ENCODE measurements at regions not wholly inside any gene's neighbourhood (a gene's known extent, or its start where the extent isn't known, plus 50 kb on each side); places are given as distances from the start of the nearest gene placed in this dataset.
"Not testable (repeated sequence)": the region's sequence is repeated elsewhere in the genome, so short reads cannot be mapped to it uniquely, and the experiment has no call there.

DNA sequence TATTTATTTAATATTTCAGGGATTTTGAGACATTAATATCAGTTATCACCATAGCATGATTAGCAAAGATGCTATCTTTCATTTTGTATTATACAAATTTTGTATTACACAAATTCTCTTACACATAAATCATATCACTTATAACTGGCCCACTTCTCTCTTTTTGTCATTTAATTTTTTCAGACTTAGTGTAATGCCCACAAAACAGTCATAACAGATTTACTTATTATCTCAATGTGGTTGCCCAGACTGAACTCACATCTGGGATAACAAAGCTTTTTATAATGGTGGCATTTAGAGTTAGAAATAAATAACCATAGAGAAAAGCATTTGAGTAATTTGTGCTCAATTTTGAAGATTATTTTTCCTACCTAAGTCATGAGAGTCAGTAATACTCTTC lies 148.3 kb downstream of the TFAP2B start:
- no peak overlapping the region for H3K4me3 ChIP-seq (ENCODE audit: low read depth, low read length)
- TF ChIP-seq, protein P1, sequence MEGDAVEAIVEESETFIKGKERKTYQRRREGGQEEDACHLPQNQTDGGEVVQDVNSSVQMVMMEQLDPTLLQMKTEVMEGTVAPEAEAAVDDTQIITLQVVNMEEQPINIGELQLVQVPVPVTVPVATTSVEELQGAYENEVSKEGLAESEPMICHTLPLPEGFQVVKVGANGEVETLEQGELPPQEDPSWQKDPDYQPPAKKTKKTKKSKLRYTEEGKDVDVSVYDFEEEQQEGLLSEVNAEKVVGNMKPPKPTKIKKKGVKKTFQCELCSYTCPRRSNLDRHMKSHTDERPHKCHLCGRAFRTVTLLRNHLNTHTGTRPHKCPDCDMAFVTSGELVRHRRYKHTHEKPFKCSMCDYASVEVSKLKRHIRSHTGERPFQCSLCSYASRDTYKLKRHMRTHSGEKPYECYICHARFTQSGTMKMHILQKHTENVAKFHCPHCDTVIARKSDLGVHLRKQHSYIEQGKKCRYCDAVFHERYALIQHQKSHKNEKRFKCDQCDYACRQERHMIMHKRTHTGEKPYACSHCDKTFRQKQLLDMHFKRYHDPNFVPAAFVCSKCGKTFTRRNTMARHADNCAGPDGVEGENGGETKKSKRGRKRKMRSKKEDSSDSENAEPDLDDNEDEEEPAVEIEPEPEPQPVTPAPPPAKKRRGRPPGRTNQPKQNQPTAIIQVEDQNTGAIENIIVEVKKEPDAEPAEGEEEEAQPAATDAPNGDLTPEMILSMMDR (IDR thresholded peaks at IDR 0.05; ENCODE audit: control insufficient read depth, extremely low read depth, insufficient read depth), result no peak
- DNase-seq (ENCODE audit: low read depth), result no peak

DNA sequence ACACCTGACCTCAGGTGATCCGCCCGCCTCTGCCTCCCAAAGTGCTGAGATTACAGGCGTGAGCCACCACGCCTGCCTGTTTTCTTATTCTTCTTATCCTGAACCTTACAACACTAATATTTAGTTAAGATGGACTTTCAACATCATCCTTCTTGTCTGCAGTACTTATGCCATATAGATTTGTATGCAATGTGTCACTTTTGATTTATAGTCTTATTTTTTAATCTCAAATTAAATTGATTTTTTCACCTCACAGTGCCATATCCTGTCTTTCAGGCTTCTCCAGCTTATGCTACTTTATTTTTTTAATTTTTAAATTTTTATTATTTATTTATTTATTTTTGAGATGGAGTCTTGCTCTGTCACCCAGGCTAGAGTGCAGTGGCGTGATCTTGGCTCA lies 149.6 kb downstream of the TFAP2B start:
- H3K4me3 ChIP-seq (ENCODE audit: low read depth, low read length); DNase-seq (ENCODE audit: low read depth): not testable (repeated sequence)

DNA sequence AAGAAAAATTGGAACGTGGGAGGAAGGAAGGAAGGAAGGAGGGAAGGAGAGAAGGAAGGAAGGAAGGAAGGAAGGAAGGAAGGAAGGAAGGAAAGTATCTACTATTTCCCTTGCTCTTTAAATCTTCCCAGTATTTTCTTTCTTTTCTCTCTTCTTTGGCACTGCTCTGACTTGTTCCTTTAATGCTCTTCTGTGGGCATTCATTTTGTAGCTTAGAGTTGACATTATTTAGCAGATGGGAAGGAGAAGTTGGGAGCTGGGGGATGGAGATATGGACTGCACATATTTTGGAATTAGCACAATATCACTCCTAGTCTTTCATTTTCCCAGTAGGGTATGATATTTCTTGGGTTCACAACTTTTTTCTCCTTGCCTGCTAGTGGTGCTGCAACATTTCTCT lies 152.2 kb downstream of the TFAP2B start:
- no peak for DNase-seq (ENCODE audit: low read depth)
- TF ChIP-seq, protein P1 (IDR thresholded peaks at IDR 0.05; ENCODE audit: control insufficient read depth, extremely low read depth, insufficient read depth), result no peak
- H3K4me3 ChIP-seq (ENCODE audit: low read depth, low read length), result no peak overlapping the region

DNA sequence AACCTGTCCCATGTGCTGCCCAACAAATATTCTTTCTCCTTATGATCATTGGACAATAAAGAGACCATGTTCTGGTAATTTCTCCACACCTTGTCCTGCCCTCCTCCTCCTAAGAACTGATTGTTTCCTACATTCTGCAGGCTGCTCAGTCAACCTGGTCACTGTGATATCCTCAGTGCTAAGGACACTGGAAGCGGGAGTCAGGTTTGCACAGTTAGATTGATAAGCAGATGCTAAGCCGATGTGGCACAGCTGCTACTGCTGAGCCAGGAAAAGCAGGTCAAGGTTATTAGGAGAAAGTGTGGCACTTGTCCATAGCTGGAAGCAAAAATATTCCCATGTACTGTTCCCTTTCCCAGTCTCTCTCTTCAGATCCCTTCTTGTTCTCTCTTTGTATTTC lies 154.8 kb downstream of the TFAP2B start:
- H3K4me3 ChIP-seq (ENCODE audit: low read depth, low read length), result no peak overlapping the region
- no peak for DNase-seq (ENCODE audit: low read depth)
- TF ChIP-seq, protein P1 (IDR thresholded peaks at IDR 0.05; ENCODE audit: control insufficient read depth, extremely low read depth, insufficient read depth), result no peak

DNA sequence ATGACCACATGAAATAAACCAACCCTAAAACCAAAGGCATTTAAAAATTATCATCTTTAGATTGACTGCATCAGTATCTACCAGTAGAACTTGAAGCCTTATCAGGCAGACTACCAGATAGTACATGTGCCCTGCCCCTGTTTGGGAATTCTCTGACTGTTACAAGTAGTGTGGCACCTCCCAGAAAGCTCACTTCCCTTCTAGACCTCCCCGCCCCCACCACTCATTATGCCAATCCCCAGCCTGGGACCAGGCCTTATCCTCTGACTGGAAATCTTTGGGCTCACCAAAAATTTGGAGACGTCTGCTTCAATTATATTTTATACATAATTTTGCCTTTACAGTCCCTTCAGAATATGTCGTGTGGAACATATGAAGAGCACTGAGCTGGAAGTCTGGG lies 155.6 kb downstream of the TFAP2B start:
- no peak overlapping the region for H3K4me3 ChIP-seq (ENCODE audit: low read depth, low read length)
- DNase-seq (ENCODE audit: low read depth), result no peak
- TF ChIP-seq, protein P1 (IDR thresholded peaks at IDR 0.05; ENCODE audit: control insufficient read depth, extremely low read depth, insufficient read depth), result no peak

DNA sequence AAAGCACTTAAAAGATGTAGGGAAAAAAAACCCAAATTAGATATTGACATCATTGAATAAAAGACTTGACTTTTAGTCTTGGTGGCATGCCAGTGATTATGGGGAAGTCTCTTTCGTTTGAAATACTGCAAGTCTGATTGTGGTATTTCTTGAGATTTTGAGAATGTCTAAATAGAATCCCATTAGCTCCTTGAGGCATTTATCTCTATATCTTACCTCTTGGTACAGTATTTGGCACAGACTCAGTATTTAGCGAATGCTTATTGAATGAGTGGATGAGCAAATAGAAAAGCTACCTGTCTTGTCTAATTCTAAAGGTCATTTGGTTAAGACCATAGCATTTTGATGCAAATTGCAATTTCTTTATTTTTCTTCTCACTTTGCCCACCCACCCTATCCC lies 156.5 kb downstream of the TFAP2B start:
- H3K4me3 ChIP-seq (ENCODE audit: low read depth, low read length), result no peak overlapping the region
- TF ChIP-seq, protein P1 (IDR thresholded peaks at IDR 0.05; ENCODE audit: control insufficient read depth, extremely low read depth, insufficient read depth), result no peak
- no peak for DNase-seq (ENCODE audit: low read depth)

DNA sequence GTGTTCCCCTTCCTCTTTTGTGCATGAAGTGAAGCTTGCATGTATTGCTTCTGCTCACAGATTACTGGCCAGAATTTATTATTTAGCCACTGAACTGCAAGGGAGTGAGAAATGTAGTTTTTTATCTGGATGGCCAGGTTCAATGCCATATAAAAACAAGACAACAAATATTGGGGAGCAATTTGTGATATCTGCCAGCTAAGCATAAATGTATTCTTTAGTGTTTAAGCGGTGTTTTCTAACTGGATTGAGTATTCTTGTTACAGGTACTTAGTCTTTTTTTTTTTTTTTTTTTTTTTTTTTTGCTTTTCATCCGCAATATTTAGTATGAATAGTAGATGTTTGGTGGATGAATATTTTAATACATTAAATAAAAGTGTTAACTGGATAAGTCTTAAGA lies 158.2 kb downstream of the TFAP2B start:
- TF ChIP-seq, protein P1 (IDR thresholded peaks at IDR 0.05; ENCODE audit: control insufficient read depth, extremely low read depth, insufficient read depth), result no peak
- H3K4me3 ChIP-seq (ENCODE audit: low read depth, low read length), result no peak overlapping the region
- DNase-seq (ENCODE audit: low read depth), result no peak

DNA sequence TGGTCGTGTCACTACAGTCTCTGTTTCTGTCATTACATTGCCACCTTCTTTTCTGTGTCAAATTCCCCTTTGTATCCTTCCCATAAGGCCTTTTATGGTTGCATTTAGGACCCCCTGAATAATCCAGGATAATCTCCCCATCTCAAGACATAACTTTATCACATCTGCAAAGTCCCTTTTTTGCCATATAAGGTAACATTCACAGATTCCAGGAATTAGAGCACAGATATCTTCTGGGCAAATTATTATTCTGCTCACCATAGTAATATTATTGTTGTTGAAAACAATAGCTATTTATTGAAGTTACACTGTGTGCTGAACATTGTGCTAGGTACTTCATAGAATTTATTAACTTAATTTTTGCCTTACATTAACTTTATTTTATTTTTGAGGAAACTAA lies 159.1 kb downstream of the TFAP2B start:
- TF ChIP-seq, protein P1 (IDR thresholded peaks at IDR 0.05; ENCODE audit: control insufficient read depth, extremely low read depth, insufficient read depth), result no peak
- H3K4me3 ChIP-seq (ENCODE audit: low read depth, low read length), result no peak overlapping the region
- DNase-seq (ENCODE audit: low read depth), result no peak
